ENCODE measurements at regions not wholly inside any gene's neighbourhood (a gene's known extent, or its start where the extent isn't known, plus 50 kb on each side); places are given as distances from the start of the nearest gene placed in this dataset.

- Histone ChIP-seq H3K27me3 (no peaks in the 10 kb centered on the region), H3K9me3 (no peaks in the 10 kb centered on the region), H3K27ac (no peak overlapping the region), H3K4me1 (no peaks in the 10 kb centered on the region), H3K36me3 (no peaks in the 10 kb centered on the region), H3K4me3 (no peak overlapping the region)
- DNase-seq: no peak
- intact Hi-C loops (cut with DNase I): no loop called here
- WGBS, 4 donors: 88 to 97% (median 94%) methylated on average over 2 of the region's 2 CpGs
- no peak for TF ChIP-seq POLR2A (IDR thresholded peaks at IDR 0.05)
- TF ChIP-seq CTCF (IDR thresholded peaks at IDR 0.05): no peak
- no peak for ATAC-seq
Observed at GRCh38 chr7:94111009-94111408, 106.9 kb upstream of the BET1 start.

GRCh38 chr7:94115316-94115715, 111.2 kb upstream of the BET1 start:
- DNase-seq (no peak), ATAC-seq (no peak)
- intact Hi-C loops (cut with DNase I): no loop called here
- Histone ChIP-seq H3K4me1 (no peaks in the 10 kb centered on the region), H3K4me3 (no peak overlapping the region), H3K9me3 (no peaks in the 10 kb centered on the region), H3K36me3 (no peaks in the 10 kb centered on the region), H3K27ac (no peak overlapping the region), H3K27me3 (no peaks in the 10 kb centered on the region)
- no peak for TF ChIP-seq POLR2A (IDR thresholded peaks at IDR 0.05)
- no peak for TF ChIP-seq CTCF (IDR thresholded peaks at IDR 0.05)
- WGBS, 4 donors: 88 to 96% (median 92%) methylated on average over 2 of the region's 2 CpGs

GRCh38 chr7:94123136-94123535, 119.0 kb upstream of the BET1 start:
- intact Hi-C loops (cut with DNase I): no loop called here
- Histone ChIP-seq H3K4me1 (no peaks in the 10 kb centered on the region), H3K4me3 (no peak overlapping the region), H3K36me3 (no peaks in the 10 kb centered on the region), H3K9me3 (no peaks in the 10 kb centered on the region), H3K27me3 (no peaks in the 10 kb centered on the region), H3K27ac (no peak overlapping the region)
- WGBS, 4 donors: 69 to 88% (median 80%) methylated on average over 1 of the region's 1 CpG
- no peak for ATAC-seq
- TF ChIP-seq CTCF (IDR thresholded peaks at IDR 0.05) (no peak), POLR2A (IDR thresholded peaks at IDR 0.05) (no peak)
- DNase-seq: no peak

GRCh38 chr7:94127026-94127425, 122.9 kb upstream of the BET1 start:
- H3K9me3 ChIP-seq: no peaks in the 10 kb centered on the region
- no peak for TF ChIP-seq POLR2A (IDR thresholded peaks at IDR 0.05)
- no peak for TF ChIP-seq CTCF (IDR thresholded peaks at IDR 0.05)
- H3K27ac ChIP-seq: no peak overlapping the region
- DNase-seq (no peak), ATAC-seq (no peak)
- no peak overlapping the region for H3K4me3 ChIP-seq
- no peaks in the 10 kb centered on the region for H3K36me3 ChIP-seq
- intact Hi-C loops (cut with DNase I): no loop called here
- no peaks in the 10 kb centered on the region for H3K27me3 ChIP-seq
- peaks cover 0 to 3% (median 0%) of the 10 kb centered on the region in 12 donors for H3K4me1 ChIP-seq
